ENCODE measurements at regions not wholly inside any gene's neighbourhood (a gene's known extent, or its start where the extent isn't known, plus 50 kb on each side); places are given as distances from the start of the nearest gene placed in this dataset.

DNA sequence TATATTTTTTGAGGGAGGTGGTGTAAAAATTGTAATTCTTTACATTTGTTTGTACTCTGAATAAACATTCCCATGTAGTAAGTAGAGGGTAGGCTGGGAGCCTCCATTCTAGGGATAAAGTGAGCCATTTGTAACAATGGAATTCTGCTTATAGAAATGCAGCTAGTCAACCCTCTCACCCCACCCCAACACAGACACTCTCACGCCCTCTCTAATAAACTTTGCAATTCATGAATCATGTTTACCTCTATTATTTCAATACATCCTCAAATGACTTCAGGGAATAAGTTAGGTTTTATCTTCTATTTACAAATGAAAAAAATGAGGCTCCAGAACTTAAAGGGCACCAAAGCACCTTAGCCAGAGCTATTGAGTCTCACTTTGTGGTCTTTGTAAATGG, 56.5 kb upstream of the PDZRN3 start:
- DNase-seq: no peak

DNA sequence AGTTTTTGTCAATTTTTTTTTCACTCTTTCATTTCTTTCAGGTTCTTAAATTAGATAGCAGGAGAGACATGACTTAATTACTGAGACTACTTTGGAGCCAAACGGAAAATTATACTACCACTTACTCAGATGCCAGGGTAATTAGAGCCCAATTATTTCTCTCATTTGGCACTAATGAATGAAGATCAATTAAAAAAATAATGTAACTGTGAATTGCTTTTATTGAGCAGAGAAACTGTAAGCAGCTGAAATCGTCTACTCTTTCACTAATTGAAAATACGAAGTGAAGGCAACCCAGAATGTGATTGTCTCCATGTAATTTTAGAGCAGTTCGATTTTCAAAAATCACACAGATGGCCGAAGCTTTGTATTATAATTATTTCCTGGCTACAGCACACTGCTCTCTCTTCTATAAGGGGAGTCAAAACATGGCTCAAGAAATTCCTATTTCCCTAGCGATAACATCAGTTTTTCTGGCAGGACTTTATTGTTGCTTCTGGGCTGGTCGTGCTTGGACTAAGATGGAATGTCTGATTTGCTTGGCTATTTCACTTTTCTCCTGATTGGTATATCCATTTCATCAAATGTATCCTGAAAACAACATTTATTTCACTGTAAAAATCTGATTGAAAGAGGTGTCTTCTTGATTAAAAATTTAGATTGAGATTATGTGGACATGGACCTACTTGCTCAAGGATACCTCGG, 55.8 kb upstream of the PDZRN3 start:
- DNase-seq: no peak

DNA sequence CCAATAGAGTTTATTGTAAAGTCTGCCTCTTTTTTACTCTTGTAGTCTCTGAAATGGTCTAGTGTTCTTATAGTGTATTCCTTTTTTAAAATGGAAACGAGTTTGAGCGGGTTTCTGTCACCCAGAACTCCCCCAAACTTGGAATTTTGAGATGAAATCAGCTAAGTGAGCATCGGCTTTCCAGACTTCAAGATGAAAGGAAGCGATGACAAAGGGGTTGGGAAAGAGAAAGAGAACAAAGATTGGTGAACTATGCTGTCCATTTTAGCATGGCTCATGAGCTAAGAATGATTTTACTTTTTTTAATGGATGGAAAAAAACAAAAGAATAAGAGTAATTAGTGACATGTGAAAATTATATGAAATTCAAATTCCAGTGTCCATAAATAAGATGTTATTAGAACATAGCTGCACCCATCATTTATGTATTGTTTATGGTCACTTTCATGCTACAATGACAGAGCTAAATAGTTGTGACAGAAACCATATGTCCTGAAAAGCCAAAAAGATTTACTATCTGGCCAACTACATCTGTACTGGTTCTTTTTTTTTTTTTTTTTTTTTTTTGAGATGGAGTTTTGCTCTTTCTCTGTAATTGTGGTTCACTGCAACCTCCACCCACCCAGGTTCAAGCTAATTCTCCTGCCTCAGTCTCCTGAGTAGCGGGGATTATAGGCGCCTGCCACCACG, 52.7 kb upstream of the PDZRN3 start:
- DNase-seq: no peak
